CD8-positive, alpha-beta memory T cell (primary cell): ENCODE measurements at regions not wholly inside any gene's neighbourhood (a gene's known extent, or its start where the extent isn't known, plus 50 kb on each side); places are given as distances from the start of the nearest gene placed in this dataset.

ENCODE experiments used
- CTCF ChIA-PET: fragments of 350-600 bp; sonication (Branson Sonifier 250); formaldehyde crosslinking; loops from one replicate; lab custom pipeline; 2021; ENCODE audit warnings: antibody characterized with exemption; lab: Charles Lee
- POLR2A ChIA-PET: fragments of 350-600 bp; sonication (Branson Sonifier 250); formaldehyde crosslinking; loops from one replicate; lab custom pipeline; 2021; ENCODE audit warnings: antibody characterized with exemption; lab: Charles Lee
- DNase-seq, 5 donors: peaks; one replicate each; pipeline versions ENCODE4 v3.0.0 to v3.0.0-alpha.2; 2020 to 2022; ENCODE audit warnings: mixed read lengths in 1 of 5
- H3K27ac ChIP-seq: one replicate; pipeline ENCODE4 v1.7.0; 2013; ENCODE audit warnings: low read depth, mild to moderate bottlenecking, low read length, moderate library complexity
- H3K27me3 ChIP-seq: 2 replicates; pipeline ENCODE4 v1.7.0; 2013; ENCODE audit warnings: low read length, mild to moderate bottlenecking; ENCODE audit not compliant: insufficient read depth, poor library complexity, severe bottlenecking
- H3K36me3 ChIP-seq: 2 replicates; pipeline ENCODE4 v1.7.0; 2013; ENCODE audit warnings: mild to moderate bottlenecking, low read length, moderate library complexity; ENCODE audit not compliant: insufficient read depth
- H3K4me1 ChIP-seq: 2 replicates; pipeline ENCODE4 v1.7.0; 2013; ENCODE audit warnings: mild to moderate bottlenecking, low read length, moderate library complexity; ENCODE audit not compliant: insufficient read depth
- H3K4me3 ChIP-seq: 2 replicates; pipeline ENCODE4 v1.7.0; 2013; ENCODE audit warnings: mild to moderate bottlenecking, low read length
- H3K9me3 ChIP-seq: 2 replicates; pipeline ENCODE4 v1.7.0; 2013; ENCODE audit warnings: mild to moderate bottlenecking, low read length
- H3K27ac Mint-ChIP-seq, 8 donors: one replicate each; pipeline ENCODE4 v1.8.0; 2020 to 2021; ENCODE audit warnings: mixed read lengths in 8 of 8, mild to moderate bottlenecking in 6 of 8, inconsistent platforms in 3 of 8, moderate library complexity in 3 of 8
- H3K27me3 Mint-ChIP-seq, 2 donors: one replicate each; pipeline ENCODE4 v1.8.0; 2020 to 2021; ENCODE audit warnings: mixed read lengths in 2 of 2, mild to moderate bottlenecking in 1 of 2, moderate library complexity in 1 of 2
- H3K36me3 Mint-ChIP-seq, 3 donors: one replicate each; pipeline ENCODE4 v1.8.0; 2020 to 2021; ENCODE audit warnings: mixed read lengths in 3 of 3, inconsistent platforms in 1 of 3, mild to moderate bottlenecking in 1 of 3
- H3K4me1 Mint-ChIP-seq, 3 donors: one replicate each; pipeline ENCODE4 v1.8.0; 2020 to 2021; ENCODE audit warnings: mixed read lengths in 3 of 3, inconsistent platforms in 1 of 3, mild to moderate bottlenecking in 1 of 3
- H3K4me3 Mint-ChIP-seq, 7 donors: one replicate each; pipeline ENCODE4 v1.8.0; 2020 to 2021; ENCODE audit warnings: mixed read lengths in 7 of 7, mild to moderate bottlenecking in 6 of 7, moderate library complexity in 4 of 7, inconsistent platforms in 2 of 7
- H3K9me3 Mint-ChIP-seq, 5 donors: one replicate each; pipeline ENCODE4 v1.8.0; 2020 to 2022; ENCODE audit warnings: mixed read lengths in 5 of 5, mild to moderate bottlenecking in 3 of 5, moderate library complexity in 2 of 5, inconsistent platforms in 1 of 5

DNA sequence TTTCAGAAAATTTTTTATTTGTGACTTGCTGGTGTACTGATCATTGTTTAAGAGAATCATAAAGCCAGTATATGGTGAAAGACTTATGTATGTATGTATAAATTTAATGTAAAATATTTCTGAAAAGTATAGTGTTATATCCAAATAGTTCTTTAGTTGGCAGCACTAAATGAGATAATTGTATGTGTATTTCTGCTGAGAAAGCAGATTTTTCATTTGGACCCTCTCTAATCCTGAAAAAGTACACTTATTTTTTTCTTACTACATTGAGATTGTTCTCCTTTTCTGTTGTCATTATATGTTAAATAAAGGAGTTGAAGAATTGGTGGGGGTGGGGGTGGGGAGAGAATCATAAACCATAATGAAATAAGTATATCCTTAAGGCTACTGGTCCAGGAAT lies 324.9 kb upstream of the SUCLG2 start:
- H3K4me1 Mint-ChIP-seq: no peaks in the 10 kb centered on the region
- Histone ChIP-seq H3K4me1 (no peaks in the 10 kb centered on the region), H3K9me3 (no peaks in the 10 kb centered on the region), H3K4me3 (no peak overlapping the region), H3K27ac (no peak overlapping the region), H3K27me3 (no peaks in the 10 kb centered on the region), H3K36me3 (no peaks in the 10 kb centered on the region)
- no peak for DNase-seq
- no peak overlapping the region for H3K27ac Mint-ChIP-seq
- H3K27me3 Mint-ChIP-seq: peaks cover 0 to 3% of the 10 kb centered on the region in 2 donors
- ChIA-PET POLR2A (no interaction called here), CTCF (no interaction called here)
- peaks cover 0 to 3% (median 0%) of the 10 kb centered on the region in 5 donors for H3K9me3 Mint-ChIP-seq
- no peak overlapping the region for H3K4me3 Mint-ChIP-seq
- H3K36me3 Mint-ChIP-seq: no peaks in the 10 kb centered on the region

DNA sequence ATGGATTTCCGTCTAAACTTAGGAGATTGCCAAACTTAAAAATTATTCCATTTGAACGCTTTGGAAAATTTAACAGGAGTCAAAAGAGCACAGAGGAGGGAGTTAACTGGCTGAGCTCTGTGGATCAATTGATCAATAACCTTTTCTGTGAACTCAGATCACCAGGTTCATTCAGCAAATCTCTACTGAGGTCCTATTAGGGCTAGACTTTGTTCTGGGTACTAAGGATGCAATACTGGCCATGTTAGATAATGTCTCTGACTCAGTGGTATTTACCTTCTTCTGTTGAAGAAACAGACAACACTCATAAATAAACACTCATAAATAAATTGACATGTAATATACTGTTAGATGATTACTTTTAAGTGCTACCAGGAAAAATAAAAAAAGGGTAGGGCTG lies 323.4 kb upstream of the SUCLG2 start:
- CTCF ChIA-PET: no interaction called here

DNA sequence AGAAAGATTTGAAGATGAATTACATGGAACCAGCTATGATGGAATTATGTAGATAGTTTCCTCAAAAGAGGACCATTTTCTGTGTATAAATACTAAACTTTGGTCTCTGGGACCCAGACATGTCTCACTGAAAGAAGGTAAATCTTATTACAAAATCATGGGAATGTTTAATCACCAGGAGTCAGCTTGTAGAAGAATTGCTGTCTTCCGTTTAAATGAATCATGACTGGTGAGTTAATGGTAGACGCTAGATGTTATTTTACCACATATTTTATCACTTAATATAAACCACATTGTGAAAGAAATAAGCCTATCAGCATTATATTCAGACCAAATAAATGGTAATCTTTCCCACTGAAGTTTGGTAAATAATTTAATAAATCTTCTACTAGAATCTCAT lies 322.3 kb upstream of the SUCLG2 start:
- no peaks in the 10 kb centered on the region for H3K9me3 ChIP-seq
- Mint-ChIP-seq H3K36me3 (no peaks in the 10 kb centered on the region), H3K9me3 (peaks cover 0 to 3% (median 0%) of the 10 kb centered on the region in 5 donors), H3K4me3 (no peak overlapping the region), H3K27ac (no peak overlapping the region), H3K27me3 (peaks cover 0 to 8% of the 10 kb centered on the region in 2 donors), H3K4me1 (no peaks in the 10 kb centered on the region)
- DNase-seq: no peak
- H3K27me3 ChIP-seq: no peaks in the 10 kb centered on the region
- ChIA-PET CTCF (no interaction called here), POLR2A (no interaction called here)
- H3K4me1 ChIP-seq: no peaks in the 10 kb centered on the region
- no peak overlapping the region for H3K4me3 ChIP-seq
- H3K36me3 ChIP-seq: no peaks in the 10 kb centered on the region
- H3K27ac ChIP-seq: no peak overlapping the region

More for the DNA sequence above, 323.4 kb upstream of the SUCLG2 start:
- no peak overlapping the region for H3K4me3 Mint-ChIP-seq
- H3K9me3 Mint-ChIP-seq: peaks cover 0 to 3% (median 0%) of the 10 kb centered on the region in 5 donors
- no peak for DNase-seq
- POLR2A ChIA-PET: no interaction called here
- H3K4me1 Mint-ChIP-seq: no peaks in the 10 kb centered on the region
- H3K27me3 Mint-ChIP-seq: peaks cover 0 to 3% of the 10 kb centered on the region in 2 donors
- Histone ChIP-seq H3K4me3 (no peak overlapping the region), H3K36me3 (no peaks in the 10 kb centered on the region), H3K27me3 (no peaks in the 10 kb centered on the region), H3K27ac (no peak overlapping the region), H3K9me3 (no peaks in the 10 kb centered on the region), H3K4me1 (no peaks in the 10 kb centered on the region)
- no peak overlapping the region for H3K27ac Mint-ChIP-seq
- no peaks in the 10 kb centered on the region for H3K36me3 Mint-ChIP-seq

DNA sequence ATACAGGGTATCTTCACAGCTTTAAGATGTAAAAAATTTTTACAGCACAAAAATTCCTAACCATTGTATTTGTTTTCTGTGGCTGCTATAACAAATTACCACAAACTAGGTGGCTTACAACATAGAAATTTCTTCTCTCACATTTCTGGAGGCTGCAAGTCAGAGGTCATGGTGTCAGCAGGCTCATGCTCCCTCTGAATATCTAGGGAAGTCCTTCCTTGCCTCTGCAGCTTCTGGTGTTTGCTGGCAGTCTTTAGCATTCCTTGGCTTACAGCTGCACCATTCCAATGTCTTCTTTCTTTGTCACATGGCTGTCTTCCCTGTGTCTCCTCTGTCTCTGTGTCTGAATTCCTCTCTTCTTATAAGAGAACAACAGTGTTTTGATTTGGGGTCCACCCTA lies 310.2 kb upstream of the SUCLG2 start:
- CTCF ChIA-PET: no interaction called here

DNA sequence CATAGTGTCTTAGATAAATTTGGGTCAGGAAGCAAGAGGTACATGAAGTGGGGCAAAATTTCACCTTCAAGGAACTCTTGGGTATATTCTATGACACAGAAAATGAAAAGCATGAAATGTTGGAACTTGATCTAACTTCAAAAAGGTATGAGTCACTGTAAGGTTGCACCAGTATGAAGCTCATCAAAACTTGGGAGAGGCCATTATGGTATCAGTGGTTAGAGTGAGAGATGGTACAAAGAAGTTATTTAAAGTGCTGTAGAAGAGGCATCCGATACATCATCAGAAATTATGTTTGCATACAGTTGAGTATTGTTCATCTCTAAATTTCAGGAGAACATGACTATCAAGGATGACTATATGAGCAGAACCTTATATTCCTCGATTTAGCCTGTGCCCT lies 302.9 kb upstream of the SUCLG2 start:
- Histone ChIP-seq H3K36me3 (no peaks in the 10 kb centered on the region), H3K4me1 (no peaks in the 10 kb centered on the region), H3K27ac (no peak overlapping the region), H3K4me3 (no peak overlapping the region), H3K9me3 (no peaks in the 10 kb centered on the region), H3K27me3 (no peaks in the 10 kb centered on the region)
- ChIA-PET POLR2A (no interaction called here), CTCF (interaction anchor here (1.6 kb wide), 1 partner anchor 10 kb away, joined by 5 read pairs; no protein-coding TSS in a partner anchor)
- peaks cover 3 to 6% (median 4%) of the 10 kb centered on the region in 5 donors for H3K9me3 Mint-ChIP-seq
- no peaks in the 10 kb centered on the region for H3K27me3 Mint-ChIP-seq
- peaks cover 0 to 4% (median 3%) of the 10 kb centered on the region in 3 donors for H3K36me3 Mint-ChIP-seq
- H3K4me3 Mint-ChIP-seq: no peak overlapping the region
- no peaks in the 10 kb centered on the region for H3K4me1 Mint-ChIP-seq
- no peak overlapping the region for H3K27ac Mint-ChIP-seq
- no peak for DNase-seq

More for the DNA sequence above, 310.2 kb upstream of the SUCLG2 start:
- Mint-ChIP-seq H3K36me3 (peaks cover 0 to 4% (median 1%) of the 10 kb centered on the region in 3 donors), H3K9me3 (peaks cover 0 to 12% (median 6%) of the 10 kb centered on the region in 5 donors), H3K27ac (no peak overlapping the region), H3K27me3 (no peaks in the 10 kb centered on the region), H3K4me1 (no peaks in the 10 kb centered on the region), H3K4me3 (no peak overlapping the region)
- POLR2A ChIA-PET: no interaction called here
- Histone ChIP-seq H3K36me3 (no peaks in the 10 kb centered on the region), H3K27ac (no peak overlapping the region), H3K27me3 (no peaks in the 10 kb centered on the region), H3K9me3 (no peaks in the 10 kb centered on the region), H3K4me1 (no peaks in the 10 kb centered on the region), H3K4me3 (no peak overlapping the region)
- DNase-seq: no peak

DNA sequence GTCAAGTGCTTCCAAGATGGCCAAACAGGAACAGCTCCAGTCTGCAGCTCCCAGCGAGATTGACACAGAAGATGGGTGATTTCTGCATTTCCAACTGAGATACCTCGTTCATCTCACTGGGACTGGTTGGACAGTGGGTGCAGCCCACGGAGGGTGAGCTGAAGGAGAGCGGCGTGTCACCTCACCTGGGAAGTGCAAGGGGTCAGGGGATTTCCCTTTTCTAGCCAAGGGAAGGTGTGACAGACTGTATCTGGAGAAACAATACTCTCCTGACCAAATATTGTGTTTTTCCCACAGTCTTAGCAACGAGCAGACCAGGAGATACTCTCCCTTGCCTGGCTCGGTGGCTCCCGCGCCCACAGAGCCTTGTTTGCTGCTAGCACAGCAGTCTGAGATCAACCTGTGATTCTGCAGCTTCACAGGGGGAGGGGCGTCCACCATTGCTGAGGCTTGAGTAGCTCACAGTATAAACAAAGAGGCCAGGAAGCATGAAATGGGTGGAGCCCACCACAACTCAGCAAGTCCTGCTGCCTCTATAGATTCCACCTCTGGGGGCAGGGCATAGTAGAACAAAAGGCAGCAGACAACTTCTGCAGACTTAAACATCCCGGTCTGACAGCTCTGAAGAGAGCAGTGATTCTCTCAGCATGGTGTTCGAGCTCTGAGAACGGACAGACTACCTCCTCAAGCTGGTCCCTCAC lies 293.5 kb upstream of the SUCLG2 start:
- H3K4me1 Mint-ChIP-seq: peaks cover 17 to 32% (median 28%) of the 10 kb centered on the region in 3 donors
- Histone ChIP-seq H3K4me1 (peaks cover 23% of the 10 kb centered on the region), H3K27me3 (no peaks in the 10 kb centered on the region), H3K4me3 (peak overlapping the region; percentile 61), H3K27ac (no peak overlapping the region), H3K9me3 (no peaks in the 10 kb centered on the region), H3K36me3 (no peaks in the 10 kb centered on the region)
- H3K36me3 Mint-ChIP-seq: peaks cover 0 to 13% (median 5%) of the 10 kb centered on the region in 3 donors
- peak; percentile 42 to 82 (median 71) for DNase-seq
- POLR2A ChIA-PET: no interaction called here
- peak overlapping the region; percentile 30 to 91 (median 76) for H3K27ac Mint-ChIP-seq
- peak overlapping the region; percentile 72 to 91 (median 82) for H3K4me3 Mint-ChIP-seq
- peaks cover 0 to 6% (median 4%) of the 10 kb centered on the region in 5 donors for H3K9me3 Mint-ChIP-seq
- CTCF ChIA-PET: interaction anchor here (0.9 to 1.7 kb wide), 8 partner anchors 9 to 142 kb away, joined by 3 to 5 read pairs (median 4); no protein-coding TSS in a partner anchor
- no peaks in the 10 kb centered on the region for H3K27me3 Mint-ChIP-seq

DNA sequence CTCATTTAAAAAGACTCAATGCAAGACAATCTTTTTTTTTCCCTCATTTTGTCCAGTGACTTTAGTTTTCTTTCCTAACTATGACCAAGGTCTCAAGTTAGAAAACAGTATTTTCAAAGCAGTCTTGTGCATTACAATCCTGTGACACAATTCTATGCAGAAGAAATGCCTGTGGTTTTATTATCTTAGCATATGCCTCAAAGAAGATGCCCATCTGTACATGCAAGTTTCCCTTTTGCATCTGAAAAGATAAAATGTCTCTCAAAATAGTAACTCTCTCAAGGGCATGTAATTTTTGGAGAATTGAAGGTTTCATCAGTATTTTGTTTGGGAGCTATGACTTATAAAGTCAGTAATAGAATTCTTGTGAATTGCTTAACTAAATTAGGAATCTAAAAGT lies 292.0 kb upstream of the SUCLG2 start:
- no peak for DNase-seq
- POLR2A ChIA-PET: no interaction called here
- Histone ChIP-seq H3K4me3 (no peak overlapping the region), H3K4me1 (peaks cover 29% of the 10 kb centered on the region), H3K9me3 (no peaks in the 10 kb centered on the region), H3K36me3 (no peaks in the 10 kb centered on the region), H3K27ac (no peak overlapping the region), H3K27me3 (no peaks in the 10 kb centered on the region)
- Mint-ChIP-seq H3K36me3 (peaks cover 0 to 13% (median 4%) of the 10 kb centered on the region in 3 donors), H3K4me1 (peaks cover 17 to 36% (median 32%) of the 10 kb centered on the region in 3 donors), H3K27me3 (no peaks in the 10 kb centered on the region), H3K4me3 (no peak overlapping the region), H3K9me3 (peaks cover 0 to 5% (median 4%) of the 10 kb centered on the region in 5 donors), H3K27ac (no peak overlapping the region)
- CTCF ChIA-PET: no interaction called here

DNA sequence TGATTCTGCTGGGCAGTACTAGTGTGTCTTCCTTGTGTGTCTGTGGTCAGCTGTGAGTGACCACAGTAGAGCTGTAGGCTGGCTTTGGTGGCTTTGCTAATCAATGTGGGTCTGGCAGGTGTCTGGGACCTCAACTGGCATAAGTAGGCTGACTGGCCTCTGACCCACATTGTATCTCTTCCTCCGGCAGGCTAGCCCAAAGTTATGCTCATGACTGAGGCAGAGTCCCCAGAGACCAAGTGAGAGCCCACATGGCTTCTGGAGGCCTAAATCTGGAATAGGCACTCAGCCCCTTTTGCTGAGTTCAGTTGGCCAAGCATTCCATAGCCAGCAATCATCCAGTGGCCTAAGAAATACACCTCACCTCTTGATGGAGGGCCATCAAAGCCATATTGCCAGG lies 289.1 kb upstream of the SUCLG2 start:
- Mint-ChIP-seq H3K4me3 (no peak overlapping the region), H3K4me1 (peaks cover 18 to 37% (median 36%) of the 10 kb centered on the region in 3 donors), H3K9me3 (peaks cover 0 to 5% (median 0%) of the 10 kb centered on the region in 5 donors), H3K27me3 (no peaks in the 10 kb centered on the region), H3K36me3 (peaks cover 0 to 5% (median 0%) of the 10 kb centered on the region in 3 donors), H3K27ac (no peak overlapping the region)
- no peak overlapping the region for H3K27ac ChIP-seq
- H3K4me3 ChIP-seq: no peak overlapping the region
- H3K36me3 ChIP-seq: no peaks in the 10 kb centered on the region
- POLR2A ChIA-PET: no interaction called here
- CTCF ChIA-PET: no interaction called here
- H3K4me1 ChIP-seq: peaks cover 32% of the 10 kb centered on the region
- no peaks in the 10 kb centered on the region for H3K27me3 ChIP-seq
- H3K9me3 ChIP-seq: no peaks in the 10 kb centered on the region
- DNase-seq: no peak
